HCT116 (cell line): ENCODE measurements at regions not wholly inside any gene's neighbourhood (a gene's known extent, or its start where the extent isn't known, plus 50 kb on each side); places are given as distances from the start of the nearest gene placed in this dataset.

Source experiments
- ATAC-seq: fragments of 200-7000 bp; cut with Tn5 transposase; 2 replicates; pipeline ENCODE4 v1.9.1; 2020; ENCODE audit warnings: mild to moderate bottlenecking, moderate library complexity
- BruUV-seq: library from RNA; stranded (reverse); fragments of 400-500 nt; replicated peaks from 2 replicates; lab custom pipeline; 2021; lab: Mats Ljungman, UMichigan
- CTCF ChIA-PET: fragments of 300-600 bp; sonication (Branson Sonifier 250); formaldehyde crosslinking; loops from one replicate; lab custom pipeline; 2021; ENCODE audit warnings: antibody characterized with exemption; lab: Charles Lee
- POLR2A ChIA-PET: fragments of 300-600, 350-600 bp; sonication (Branson Sonifier 250); formaldehyde crosslinking; loops from one replicate; lab custom pipeline; 2021; ENCODE audit warnings: antibody characterized with exemption; lab: Charles Lee
- RAD21 ChIA-PET, 2 experiments: fragments of 300-600 bp; sonication (Branson Sonifier 250); formaldehyde crosslinking; loops; one replicate each; lab custom pipeline; 2023; ENCODE audit warnings: low total read pairs in 2 of 2; ENCODE audit not compliant: uncharacterized antibody in 2 of 2, unreplicated experiment in 2 of 2, low non-redundant PET in 1 of 2; lab: Charles Lee
- DNase-seq: peaks from one replicate; pipeline ENCODE4 v3.0.0-alpha.2; 2010; ENCODE audit warnings: low read depth, low spot score
- H2AFZ ChIP-seq: fragments of 200-600 bp; shearing (Covaris generic), sonication (generic); 2 replicates; pipeline ENCODE4 v1.6.1; 2017; ENCODE audit warnings: low read depth, mixed run types, mixed read lengths, antibody characterized with exemption, low read length; ENCODE audit not compliant: poor library complexity, severe bottlenecking
- H3K27ac ChIP-seq: 2 replicates; pipeline ENCODE4 v1.5.1; 2012; ENCODE audit warnings: low read depth, low read length
- H3K27me3 ChIP-seq: fragments of 200-600 bp; sonication (generic); 2 replicates; pipeline ENCODE4 v1.6.1; 2016; ENCODE audit warnings: mixed run types, low read length, mixed read lengths; ENCODE audit not compliant: insufficient read depth
- H3K36me3 ChIP-seq, 2 experiments: fragments of 200-500 bp in 1 of 2; fragments of 200-600 bp in 1 of 2; sonication (Bioruptor generic) in 1 of 2; sonication (generic) in 1 of 2; 2 replicates each; pipeline versions ENCODE4 v1.5.1 to v1.6.1; 2014 to 2016; ENCODE audit warnings: low read length in 2 of 2, inconsistent platforms in 1 of 2, mixed read lengths in 1 of 2, mixed run types in 1 of 2; ENCODE audit not compliant: insufficient read depth in 2 of 2, control insufficient read depth in 1 of 2
- H3K4me1 ChIP-seq, 2 experiments: fragments of 200-600 bp in 1 of 2; sonication (generic) in 1 of 2; 2 replicates each; pipeline versions ENCODE4 v1.5.1 to v1.6.1; 2012 to 2017; ENCODE audit warnings: low read length in 2 of 2, inconsistent platforms in 1 of 2, mild to moderate bottlenecking in 1 of 2, mixed read lengths in 1 of 2, mixed run types in 1 of 2, moderate library complexity in 1 of 2; ENCODE audit not compliant: insufficient read depth in 2 of 2, control insufficient read depth in 1 of 2
- H3K4me2 ChIP-seq: fragments of 200-600 bp; sonication (generic); 2 replicates; pipeline ENCODE4 v1.6.1; 2017; ENCODE audit warnings: mixed run types, low read length, mixed read lengths
- H3K4me3 ChIP-seq, 2 experiments: fragments of 200-600 bp in 1 of 2; sonication (generic) in 1 of 2; replicated peaks in 1 of 2; 2 replicates each; pipeline ENCODE4 v1.5.1; 2011 to 2016; ENCODE audit warnings: low read length in 2 of 2, control low read depth in 1 of 2, low read depth in 1 of 2, mild to moderate bottlenecking in 1 of 2, mixed read lengths in 1 of 2, mixed run types in 1 of 2
- H3K79me2 ChIP-seq: fragments of 200-600 bp; sonication (generic); 2 replicates; pipeline ENCODE4 v1.6.1; 2017; ENCODE audit warnings: mild to moderate bottlenecking, mixed run types, low read length, moderate library complexity, mixed read lengths; ENCODE audit not compliant: insufficient read depth
- H3K9ac ChIP-seq: fragments of 200-600 bp; sonication (generic); 2 replicates; pipeline ENCODE4 v1.6.1; 2016; ENCODE audit warnings: low read length, mixed read lengths
- H3K9me2 ChIP-seq: fragments of 200-600 bp; sonication (generic), shearing (Covaris generic); 2 replicates; pipeline ENCODE4 v1.6.1; 2017; ENCODE audit warnings: mixed run types, mild to moderate bottlenecking, moderate library complexity; ENCODE audit not compliant: insufficient read depth
- H3K9me3 ChIP-seq, 2 experiments: fragments of 200-500 bp in 1 of 2; fragments of 200-600 bp in 1 of 2; sonication (Bioruptor generic) in 1 of 2; sonication (generic) in 1 of 2; 2 replicates each; pipeline ENCODE4 v1.6.1; 2014 to 2017; ENCODE audit warnings: low read length in 2 of 2, mixed read lengths in 2 of 2, inconsistent platforms in 1 of 2, low read depth in 1 of 2, mild to moderate bottlenecking in 1 of 2, mixed run types in 1 of 2, moderate library complexity in 1 of 2; ENCODE audit not compliant: control insufficient read depth in 1 of 2, insufficient read depth in 1 of 2
- H4K20me1 ChIP-seq: fragments of 200-600 bp; sonication (generic), shearing (Covaris generic); 2 replicates; pipeline ENCODE4 v1.6.1; 2017; ENCODE audit warnings: mixed run types, mild to moderate bottlenecking, moderate library complexity; ENCODE audit not compliant: insufficient read depth
- EZH2phosphoT487 ChIP-seq: fragments of 200-600 bp; IDR thresholded peaks from 2 replicates; pipeline ENCODE4 v1.6.1; 2018; ENCODE audit warnings: antibody characterized with exemption, borderline replicate concordance
- ZFX ChIP-seq: fragments of 450-650 bp; IDR thresholded peaks from 2 replicates; pipeline ENCODE4 v1.6.1; 2017
- ZNF274 ChIP-seq: fragments of 200-500 bp; sonication (Bioruptor generic); IDR thresholded peaks from 2 replicates; pipeline ENCODE4 v1.6.1; 2014; ENCODE audit warnings: mild to moderate bottlenecking, low read depth, low read length, inconsistent platforms
- intact Hi-C: fragments of 100-400 bp; cut with micrococcal nuclease; formaldehyde crosslinking; loops from 2 replicates; pipeline ENCODE4 v1.10.0; 2022
- TF ChIP-seq, protein P1 (sequence below), 3 experiments: fragments of 200-600 bp in 1 of 3; sonication (generic) in 1 of 3; IDR thresholded peaks in 2 of 3; conservative IDR thresholded peaks in 1 of 3; 2 replicates each; pipeline ENCODE4 v1.5.1; 2012 to 2017; ENCODE audit warnings: low read depth in 2 of 3, low read length in 2 of 3, antibody characterized with exemption in 1 of 3, borderline replicate concordance in 1 of 3, control low read depth in 1 of 3, mild to moderate bottlenecking in 1 of 3, mixed read lengths in 1 of 3, mixed run types in 1 of 3, moderate library complexity in 1 of 3; ENCODE audit not compliant: insufficient read depth in 1 of 3
- TF ChIP-seq, protein P2 (sequence below): IDR thresholded peaks from 2 replicates; pipeline ENCODE4 v1.6.1; 2011; ENCODE audit warnings: mild to moderate bottlenecking, low read length, moderate library complexity; ENCODE audit not compliant: insufficient replicate concordance; ENCODE audit errors: extremely low read depth

- ATAC-seq (no peak), DNase-seq (no peak)
- BruUV-seq, result no TSS peak
- H3K9me2 ChIP-seq, result no peaks in the 10 kb centered on the region
- no peaks in the 10 kb centered on the region for H4K20me1 ChIP-seq
- H2AFZ ChIP-seq, result no peak overlapping the region
- no peak overlapping the region for H3K9ac ChIP-seq
- intact Hi-C loops, result no loop called here
- peaks cover 3% of the 10 kb centered on the region; the same call in 1 of the 2 replicates for H3K27me3 ChIP-seq
- ChIA-PET RAD21 (no interaction called here), POLR2A (no interaction called here)
- no peaks in the 10 kb centered on the region for H3K36me3 ChIP-seq
- no peak overlapping the region for H3K4me3 ChIP-seq
- no peak overlapping the region for H3K4me2 ChIP-seq
- no peaks in the 10 kb centered on the region for H3K79me2 ChIP-seq
- no peak for TF ChIP-seq ZFX
- no peak for TF ChIP-seq EZH2phosphoT487
- TF ChIP-seq, protein P1, sequence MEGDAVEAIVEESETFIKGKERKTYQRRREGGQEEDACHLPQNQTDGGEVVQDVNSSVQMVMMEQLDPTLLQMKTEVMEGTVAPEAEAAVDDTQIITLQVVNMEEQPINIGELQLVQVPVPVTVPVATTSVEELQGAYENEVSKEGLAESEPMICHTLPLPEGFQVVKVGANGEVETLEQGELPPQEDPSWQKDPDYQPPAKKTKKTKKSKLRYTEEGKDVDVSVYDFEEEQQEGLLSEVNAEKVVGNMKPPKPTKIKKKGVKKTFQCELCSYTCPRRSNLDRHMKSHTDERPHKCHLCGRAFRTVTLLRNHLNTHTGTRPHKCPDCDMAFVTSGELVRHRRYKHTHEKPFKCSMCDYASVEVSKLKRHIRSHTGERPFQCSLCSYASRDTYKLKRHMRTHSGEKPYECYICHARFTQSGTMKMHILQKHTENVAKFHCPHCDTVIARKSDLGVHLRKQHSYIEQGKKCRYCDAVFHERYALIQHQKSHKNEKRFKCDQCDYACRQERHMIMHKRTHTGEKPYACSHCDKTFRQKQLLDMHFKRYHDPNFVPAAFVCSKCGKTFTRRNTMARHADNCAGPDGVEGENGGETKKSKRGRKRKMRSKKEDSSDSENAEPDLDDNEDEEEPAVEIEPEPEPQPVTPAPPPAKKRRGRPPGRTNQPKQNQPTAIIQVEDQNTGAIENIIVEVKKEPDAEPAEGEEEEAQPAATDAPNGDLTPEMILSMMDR (IDR thresholded peaks at IDR 0.05 in 2 of 3, conservative IDR thresholded peaks at IDR 0.05 in 1 of 3; ENCODE audit: borderline replicate concordance in 1 of 3, insufficient read depth in 1 of 3, low read depth in 2 of 3, low read length in 2 of 3), result no peak
- TF ChIP-seq, protein P2, sequence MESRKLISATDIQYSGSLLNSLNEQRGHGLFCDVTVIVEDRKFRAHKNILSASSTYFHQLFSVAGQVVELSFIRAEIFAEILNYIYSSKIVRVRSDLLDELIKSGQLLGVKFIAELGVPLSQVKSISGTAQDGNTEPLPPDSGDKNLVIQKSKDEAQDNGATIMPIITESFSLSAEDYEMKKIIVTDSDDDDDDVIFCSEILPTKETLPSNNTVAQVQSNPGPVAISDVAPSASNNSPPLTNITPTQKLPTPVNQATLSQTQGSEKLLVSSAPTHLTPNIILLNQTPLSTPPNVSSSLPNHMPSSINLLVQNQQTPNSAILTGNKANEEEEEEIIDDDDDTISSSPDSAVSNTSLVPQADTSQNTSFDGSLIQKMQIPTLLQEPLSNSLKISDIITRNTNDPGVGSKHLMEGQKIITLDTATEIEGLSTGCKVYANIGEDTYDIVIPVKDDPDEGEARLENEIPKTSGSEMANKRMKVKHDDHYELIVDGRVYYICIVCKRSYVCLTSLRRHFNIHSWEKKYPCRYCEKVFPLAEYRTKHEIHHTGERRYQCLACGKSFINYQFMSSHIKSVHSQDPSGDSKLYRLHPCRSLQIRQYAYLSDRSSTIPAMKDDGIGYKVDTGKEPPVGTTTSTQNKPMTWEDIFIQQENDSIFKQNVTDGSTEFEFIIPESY, result no peak
- TF ChIP-seq ZNF274, result no peak
- TF ChIP-seq, all 23 proteins: peak for 0
- no peak overlapping the region for H3K27ac ChIP-seq
- H3K9me3 ChIP-seq, result no peaks in the 10 kb centered on the region
- CTCF ChIA-PET, result no interaction called here
- no peaks in the 10 kb centered on the region for H3K4me1 ChIP-seq
Measured at GRCh38 chr5:61662670-61663069, 330.6 kb downstream of the ZSWIM6 start.
